HCT116 (cell line): ENCODE measurements at regions not wholly inside any gene's neighbourhood (a gene's known extent, or its start where the extent isn't known, plus 50 kb on each side); places are given as distances from the start of the nearest gene placed in this dataset.
A peak's percentile ranks its signal among the peaks of the same experiment; 100 is the strongest.

Experiments used
- ATAC-seq: fragments of 200-7000 bp; cut with Tn5 transposase; 2 replicates; pipeline ENCODE4 v1.9.1; 2020; ENCODE audit warnings: mild to moderate bottlenecking, moderate library complexity
- BruUV-seq: library from RNA; stranded (reverse); fragments of 400-500 nt; replicated peaks from 2 replicates; lab custom pipeline; 2021; lab: Mats Ljungman, UMichigan
- CTCF ChIA-PET: fragments of 300-600 bp; sonication (Branson Sonifier 250); formaldehyde crosslinking; loops from one replicate; lab custom pipeline; 2021; ENCODE audit warnings: antibody characterized with exemption; lab: Charles Lee
- POLR2A ChIA-PET: fragments of 300-600, 350-600 bp; sonication (Branson Sonifier 250); formaldehyde crosslinking; loops from one replicate; lab custom pipeline; 2021; ENCODE audit warnings: antibody characterized with exemption; lab: Charles Lee
- RAD21 ChIA-PET, 2 experiments: fragments of 300-600 bp; sonication (Branson Sonifier 250); formaldehyde crosslinking; loops; one replicate each; lab custom pipeline; 2023; ENCODE audit warnings: low total read pairs in 2 of 2; ENCODE audit not compliant: uncharacterized antibody in 2 of 2, unreplicated experiment in 2 of 2, low non-redundant PET in 1 of 2; lab: Charles Lee
- DNase-seq: peaks from one replicate; pipeline ENCODE4 v3.0.0-alpha.2; 2010; ENCODE audit warnings: low read depth, low spot score
- H2AFZ ChIP-seq: fragments of 200-600 bp; shearing (Covaris generic), sonication (generic); 2 replicates; pipeline ENCODE4 v1.6.1; 2017; ENCODE audit warnings: low read depth, mixed run types, mixed read lengths, antibody characterized with exemption, low read length; ENCODE audit not compliant: poor library complexity, severe bottlenecking
- H3K27ac ChIP-seq: 2 replicates; pipeline ENCODE4 v1.5.1; 2012; ENCODE audit warnings: low read depth, low read length
- H3K27me3 ChIP-seq: fragments of 200-600 bp; sonication (generic); 2 replicates; pipeline ENCODE4 v1.6.1; 2016; ENCODE audit warnings: mixed run types, low read length, mixed read lengths; ENCODE audit not compliant: insufficient read depth
- H3K36me3 ChIP-seq, 2 experiments: fragments of 200-500 bp in 1 of 2; fragments of 200-600 bp in 1 of 2; sonication (Bioruptor generic) in 1 of 2; sonication (generic) in 1 of 2; 2 replicates each; pipeline versions ENCODE4 v1.5.1 to v1.6.1; 2014 to 2016; ENCODE audit warnings: low read length in 2 of 2, inconsistent platforms in 1 of 2, mixed read lengths in 1 of 2, mixed run types in 1 of 2; ENCODE audit not compliant: insufficient read depth in 2 of 2, control insufficient read depth in 1 of 2
- H3K4me1 ChIP-seq, 2 experiments: fragments of 200-600 bp in 1 of 2; sonication (generic) in 1 of 2; 2 replicates each; pipeline versions ENCODE4 v1.5.1 to v1.6.1; 2012 to 2017; ENCODE audit warnings: low read length in 2 of 2, inconsistent platforms in 1 of 2, mild to moderate bottlenecking in 1 of 2, mixed read lengths in 1 of 2, mixed run types in 1 of 2, moderate library complexity in 1 of 2; ENCODE audit not compliant: insufficient read depth in 2 of 2, control insufficient read depth in 1 of 2
- H3K4me2 ChIP-seq: fragments of 200-600 bp; sonication (generic); 2 replicates; pipeline ENCODE4 v1.6.1; 2017; ENCODE audit warnings: mixed run types, low read length, mixed read lengths
- H3K4me3 ChIP-seq, 2 experiments: fragments of 200-600 bp in 1 of 2; sonication (generic) in 1 of 2; replicated peaks in 1 of 2; 2 replicates each; pipeline ENCODE4 v1.5.1; 2011 to 2016; ENCODE audit warnings: low read length in 2 of 2, control low read depth in 1 of 2, low read depth in 1 of 2, mild to moderate bottlenecking in 1 of 2, mixed read lengths in 1 of 2, mixed run types in 1 of 2
- H3K79me2 ChIP-seq: fragments of 200-600 bp; sonication (generic); 2 replicates; pipeline ENCODE4 v1.6.1; 2017; ENCODE audit warnings: mild to moderate bottlenecking, mixed run types, low read length, moderate library complexity, mixed read lengths; ENCODE audit not compliant: insufficient read depth
- H3K9ac ChIP-seq: fragments of 200-600 bp; sonication (generic); 2 replicates; pipeline ENCODE4 v1.6.1; 2016; ENCODE audit warnings: low read length, mixed read lengths
- H3K9me2 ChIP-seq: fragments of 200-600 bp; sonication (generic), shearing (Covaris generic); 2 replicates; pipeline ENCODE4 v1.6.1; 2017; ENCODE audit warnings: mixed run types, mild to moderate bottlenecking, moderate library complexity; ENCODE audit not compliant: insufficient read depth
- H3K9me3 ChIP-seq, 2 experiments: fragments of 200-500 bp in 1 of 2; fragments of 200-600 bp in 1 of 2; sonication (Bioruptor generic) in 1 of 2; sonication (generic) in 1 of 2; 2 replicates each; pipeline ENCODE4 v1.6.1; 2014 to 2017; ENCODE audit warnings: low read length in 2 of 2, mixed read lengths in 2 of 2, inconsistent platforms in 1 of 2, low read depth in 1 of 2, mild to moderate bottlenecking in 1 of 2, mixed run types in 1 of 2, moderate library complexity in 1 of 2; ENCODE audit not compliant: control insufficient read depth in 1 of 2, insufficient read depth in 1 of 2
- H4K20me1 ChIP-seq: fragments of 200-600 bp; sonication (generic), shearing (Covaris generic); 2 replicates; pipeline ENCODE4 v1.6.1; 2017; ENCODE audit warnings: mixed run types, mild to moderate bottlenecking, moderate library complexity; ENCODE audit not compliant: insufficient read depth
- ATF3 ChIP-seq: IDR thresholded peaks from 2 replicates; pipeline ENCODE4 v1.6.1; 2012
- CEBPB ChIP-seq: IDR thresholded peaks from 2 replicates; pipeline ENCODE4 v1.6.1; 2012; ENCODE audit warnings: low read depth
- SIN3A ChIP-seq: IDR thresholded peaks from 2 replicates; pipeline ENCODE4 v1.6.1; 2012; ENCODE audit warnings: low read depth
- intact Hi-C: fragments of 100-400 bp; cut with micrococcal nuclease; formaldehyde crosslinking; loops from 2 replicates; pipeline ENCODE4 v1.10.0; 2022

GRCh38 chr2:176680916-176681516, 411.8 kb downstream of the MTX2 start:
- ChIA-PET RAD21 (no interaction called here), CTCF (interaction anchor here (0.7 to 1.3 kb wide), 4 partner anchors 8 to 1043 kb away, joined by 3 to 4 read pairs (median 4); no protein-coding TSS in a partner anchor), POLR2A (no interaction called here)
- H4K20me1 ChIP-seq, result no peaks in the 10 kb centered on the region
- no peak overlapping the region for H3K9ac ChIP-seq
- no peak for DNase-seq
- no peaks in the 10 kb centered on the region; a peak in 1 of 4 replicates for H3K4me1 ChIP-seq
- peaks cover 81% of the 10 kb centered on the region for H3K27me3 ChIP-seq
- H3K36me3 ChIP-seq, result no peaks in the 10 kb centered on the region
- no peak overlapping the region for H3K4me3 ChIP-seq
- H2AFZ ChIP-seq, result no peak overlapping the region
- H3K27ac ChIP-seq, result no peak overlapping the region
- H3K4me2 ChIP-seq, result no peak overlapping the region
- H3K9me3 ChIP-seq, result no peaks in the 10 kb centered on the region
- no peak for TF ChIP-seq SIN3A
- TF ChIP-seq ATF3, result 0 out of 2 replicates have a peak, but pooled peaks have one; percentile 32
- 0 out of 2 replicates have a peak, but pooled peaks have one; percentile 48 for TF ChIP-seq CEBPB
- no TSS peak for BruUV-seq
- ATAC-seq, result no peak
- H3K79me2 ChIP-seq, result no peaks in the 10 kb centered on the region
- no peaks in the 10 kb centered on the region for H3K9me2 ChIP-seq
- intact Hi-C loops, result loop anchor here (10.0 kb wide), 1 partner anchor 464 kb away; no protein-coding TSS in a partner anchor

- H3K9me3 ChIP-seq, result no peaks in the 10 kb centered on the region
- no peaks in the 10 kb centered on the region for H3K36me3 ChIP-seq
- ChIA-PET RAD21 (no interaction called here), POLR2A (interaction anchor here (0.5 kb wide), 1 partner anchor 419 kb away, joined by 4 read pairs; no protein-coding TSS in a partner anchor), CTCF (interaction anchor here (1.0 to 1.3 kb wide), 3 partner anchors 7 to 133 kb away, joined by 3 to 4 read pairs (median 3); no protein-coding TSS in a partner anchor)
- ATAC-seq, result no peak
- H2AFZ ChIP-seq, result no peak overlapping the region
- intact Hi-C loops, result loop anchor here (10.0 kb wide), 1 partner anchor 463 kb away; no protein-coding TSS in a partner anchor
- H3K9ac ChIP-seq, result no peak overlapping the region
- no peak overlapping the region for H3K4me3 ChIP-seq
- no peaks in the 10 kb centered on the region for H3K9me2 ChIP-seq
- no peak for TF ChIP-seq SIN3A
- H3K79me2 ChIP-seq, result no peaks in the 10 kb centered on the region
- H3K27me3 ChIP-seq, result peaks cover 81% of the 10 kb centered on the region
- no peaks in the 10 kb centered on the region for H3K4me1 ChIP-seq
- BruUV-seq, result no TSS peak
- H4K20me1 ChIP-seq, result no peaks in the 10 kb centered on the region
- no peak overlapping the region for H3K4me2 ChIP-seq
- no peak for DNase-seq
- no peak overlapping the region for H3K27ac ChIP-seq
Measured at GRCh38 chr2:176681584-176682115, 412.4 kb downstream of the MTX2 start.
